ENCODE measurements at regions not wholly inside any gene's neighbourhood (a gene's known extent, or its start where the extent isn't known, plus 50 kb on each side); places are given as distances from the start of the nearest gene placed in this dataset.

DNA sequence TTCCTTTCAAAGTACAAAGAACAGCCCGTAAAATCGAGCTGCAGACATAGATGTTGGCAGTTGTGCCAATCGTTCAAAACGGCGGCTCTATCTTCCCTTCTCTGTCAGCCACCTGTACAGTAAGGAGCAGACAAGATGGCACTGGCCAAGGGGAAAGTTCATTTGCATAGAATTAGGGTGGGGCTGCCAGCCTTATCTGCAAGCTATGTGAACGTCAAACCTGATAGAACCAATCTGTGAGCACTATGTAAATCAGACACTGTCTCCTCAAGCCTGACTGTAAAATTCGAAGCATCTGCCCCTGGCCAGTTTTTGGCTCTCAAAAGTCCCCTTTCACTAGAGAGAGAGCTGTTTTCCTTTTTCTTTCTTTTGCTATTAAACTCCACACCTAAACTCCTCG lies 374.5 kb downstream of the EPM2A start:
- H3K4me3 ChIP-seq (ENCODE audit: low read depth, low read length): no peak overlapping the region
- TF ChIP-seq, protein P1, sequence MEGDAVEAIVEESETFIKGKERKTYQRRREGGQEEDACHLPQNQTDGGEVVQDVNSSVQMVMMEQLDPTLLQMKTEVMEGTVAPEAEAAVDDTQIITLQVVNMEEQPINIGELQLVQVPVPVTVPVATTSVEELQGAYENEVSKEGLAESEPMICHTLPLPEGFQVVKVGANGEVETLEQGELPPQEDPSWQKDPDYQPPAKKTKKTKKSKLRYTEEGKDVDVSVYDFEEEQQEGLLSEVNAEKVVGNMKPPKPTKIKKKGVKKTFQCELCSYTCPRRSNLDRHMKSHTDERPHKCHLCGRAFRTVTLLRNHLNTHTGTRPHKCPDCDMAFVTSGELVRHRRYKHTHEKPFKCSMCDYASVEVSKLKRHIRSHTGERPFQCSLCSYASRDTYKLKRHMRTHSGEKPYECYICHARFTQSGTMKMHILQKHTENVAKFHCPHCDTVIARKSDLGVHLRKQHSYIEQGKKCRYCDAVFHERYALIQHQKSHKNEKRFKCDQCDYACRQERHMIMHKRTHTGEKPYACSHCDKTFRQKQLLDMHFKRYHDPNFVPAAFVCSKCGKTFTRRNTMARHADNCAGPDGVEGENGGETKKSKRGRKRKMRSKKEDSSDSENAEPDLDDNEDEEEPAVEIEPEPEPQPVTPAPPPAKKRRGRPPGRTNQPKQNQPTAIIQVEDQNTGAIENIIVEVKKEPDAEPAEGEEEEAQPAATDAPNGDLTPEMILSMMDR (IDR thresholded peaks at IDR 0.05; ENCODE audit: low read depth, low read length): no peak

DNA sequence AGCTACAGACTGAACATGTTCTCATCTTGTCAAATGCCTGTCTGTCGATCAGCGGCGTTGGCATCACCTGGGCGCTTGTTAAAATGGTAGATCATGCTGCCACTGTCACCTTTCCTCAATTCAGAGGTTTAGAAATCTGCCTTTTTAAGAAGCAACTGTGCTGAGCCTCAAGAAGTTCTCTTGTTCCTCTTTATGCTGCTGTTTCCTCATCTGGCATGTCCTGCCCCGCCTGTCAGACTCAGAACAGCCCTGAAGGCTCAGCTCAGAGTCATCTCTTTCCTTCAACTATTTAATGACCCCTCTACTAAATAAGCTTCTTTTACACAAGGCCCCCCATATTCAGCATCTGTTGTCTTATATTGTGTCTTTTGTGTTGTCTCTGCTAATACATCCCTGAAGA lies 368.2 kb downstream of the EPM2A start:
- no peak overlapping the region for H3K4me3 ChIP-seq (ENCODE audit: low read depth, low read length)
- TF ChIP-seq, protein P1 (IDR thresholded peaks at IDR 0.05; ENCODE audit: low read depth, low read length): no peak

DNA sequence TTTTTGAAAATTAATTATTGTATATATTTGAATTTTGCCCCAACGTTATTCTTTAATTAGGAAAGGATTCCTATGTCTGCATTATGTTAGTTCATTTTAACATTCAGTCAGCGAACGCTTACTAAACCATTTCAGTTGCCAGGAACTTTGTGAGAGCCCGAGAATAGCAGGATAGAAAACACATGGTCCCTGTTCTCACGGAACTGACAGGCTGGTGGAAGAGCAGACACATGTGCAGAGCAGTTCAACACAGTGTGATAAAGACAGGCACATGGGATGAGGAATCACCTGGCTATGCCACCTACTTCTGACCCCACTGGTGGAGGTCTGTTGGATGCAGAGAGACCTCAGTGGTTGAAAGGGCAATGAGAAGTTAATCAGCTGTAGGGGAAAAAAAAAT lies 367.2 kb downstream of the EPM2A start:
- no peak overlapping the region for H3K4me3 ChIP-seq (ENCODE audit: low read depth, low read length)
- TF ChIP-seq, protein P1 (IDR thresholded peaks at IDR 0.05; ENCODE audit: low read depth, low read length): no peak

DNA sequence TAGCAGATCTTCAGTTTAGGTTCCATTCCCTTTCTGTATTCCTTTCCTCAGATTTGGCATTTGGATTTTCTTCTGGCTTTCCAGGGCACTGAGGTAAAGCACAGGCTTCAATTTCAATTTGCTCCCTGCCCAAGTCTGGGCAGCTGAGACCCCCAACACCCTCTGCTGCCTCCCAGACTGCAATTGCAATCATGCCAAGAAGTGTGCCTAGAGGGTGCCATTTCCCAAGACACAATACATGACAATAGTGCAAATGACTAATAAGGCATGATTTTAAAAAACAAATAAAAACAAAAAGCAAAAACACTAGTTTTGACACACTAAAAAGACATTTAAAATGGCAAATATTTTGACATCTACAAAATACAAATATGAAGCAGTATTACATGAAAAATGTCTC lies 364.8 kb downstream of the EPM2A start:
- no peak overlapping the region for H3K4me3 ChIP-seq (ENCODE audit: low read depth, low read length)
- TF ChIP-seq, protein P1 (IDR thresholded peaks at IDR 0.05; ENCODE audit: low read depth, low read length): no peak

DNA sequence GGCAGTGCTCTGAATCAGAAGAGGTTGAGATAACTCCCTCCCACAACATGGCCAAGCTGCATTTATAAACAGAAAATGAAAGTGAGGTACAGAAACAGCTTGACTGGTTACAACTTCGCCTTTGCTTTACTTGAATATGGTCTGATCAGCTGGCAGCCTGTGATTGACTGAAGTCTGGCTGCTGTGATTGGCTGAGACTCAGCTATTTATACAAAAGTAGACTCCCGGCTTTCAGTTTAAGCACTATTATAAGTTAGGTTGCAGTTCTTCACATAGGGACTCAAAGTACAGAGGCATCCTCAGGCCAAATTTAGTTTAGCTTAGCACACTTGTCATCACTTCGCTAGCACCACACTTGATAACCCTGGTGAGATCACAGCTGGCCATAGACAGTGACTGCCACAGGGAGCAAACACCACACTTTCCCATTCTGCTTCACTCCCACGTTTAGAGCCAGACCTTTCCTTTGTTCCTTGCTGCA lies 362.6 kb downstream of the EPM2A start:
- TF ChIP-seq, protein P1 (IDR thresholded peaks at IDR 0.05; ENCODE audit: low read depth, low read length): no peak
- H3K4me3 ChIP-seq (ENCODE audit: low read depth, low read length): peak overlapping the region; percentile 15; the same call in 1 of the 2 replicates

DNA sequence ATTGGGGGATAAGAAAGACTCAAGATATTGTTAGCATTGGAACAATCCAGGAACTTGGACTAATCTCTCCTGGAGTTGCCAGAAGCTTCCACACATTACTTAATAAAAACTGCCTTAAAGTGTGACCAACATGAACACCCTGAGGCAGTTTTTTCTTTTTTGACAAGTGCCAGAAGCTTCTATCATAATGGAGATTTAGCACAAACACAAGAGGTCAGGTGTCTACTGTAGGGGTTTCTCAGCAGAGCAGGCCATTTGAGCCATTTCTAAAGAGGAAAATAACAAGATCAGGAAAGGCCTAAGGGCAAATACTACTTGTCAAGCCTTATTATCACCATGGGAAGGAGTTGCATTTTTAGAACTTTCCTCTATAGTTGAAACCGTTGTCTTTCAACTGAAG lies 361.5 kb downstream of the EPM2A start:
- no peak overlapping the region for H3K4me3 ChIP-seq (ENCODE audit: low read depth, low read length)
- TF ChIP-seq, protein P1 (IDR thresholded peaks at IDR 0.05; ENCODE audit: low read depth, low read length): no peak

DNA sequence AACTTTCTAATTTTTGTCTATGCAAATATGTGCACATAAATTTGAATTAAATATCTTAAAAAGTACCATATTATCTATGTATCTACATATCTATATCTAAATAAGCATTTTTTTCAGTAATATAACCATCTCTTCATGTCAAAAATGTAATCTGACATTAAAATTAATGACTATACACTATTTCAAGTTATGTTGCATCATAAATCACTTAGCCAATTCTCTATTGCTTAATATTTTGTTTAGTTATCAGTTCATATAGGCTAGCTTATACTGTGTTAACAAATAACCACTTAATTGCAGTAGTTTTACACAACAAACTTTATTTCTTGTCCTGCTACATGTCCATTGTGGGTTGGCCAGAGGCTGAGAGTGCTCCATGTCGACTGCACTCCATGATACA lies 360.8 kb downstream of the EPM2A start:
- TF ChIP-seq, protein P1 (IDR thresholded peaks at IDR 0.05; ENCODE audit: low read depth, low read length): no peak
- no peak overlapping the region for H3K4me3 ChIP-seq (ENCODE audit: low read depth, low read length)

Data from WI38 (cell line).